B cell (primary cell): ENCODE measurements at regions not wholly inside any gene's neighbourhood (a gene's known extent, or its start where the extent isn't known, plus 50 kb on each side); places are given as distances from the start of the nearest gene placed in this dataset.

Experiments
- ATAC-seq: fragments of 200-7000 bp; cut with Tn5 transposase; one replicate; pipeline ENCODE4 v1.10.0; 2021; ENCODE audit warnings: low read depth, mild to moderate bottlenecking, moderate number of reproducible peaks, moderate library complexity
- CTCF ChIA-PET: fragments of 350-600 bp; sonication (Branson Sonifier 250); formaldehyde crosslinking; loops from one replicate; lab custom pipeline; 2021; ENCODE audit warnings: antibody characterized with exemption, inconsistent platforms; lab: Charles Lee
- POLR2A ChIA-PET: fragments of 350-600 bp; sonication (Branson Sonifier 250); formaldehyde crosslinking; loops from one replicate; lab custom pipeline; 2021; ENCODE audit warnings: antibody characterized with exemption; lab: Charles Lee
- DNase-seq: peaks from one replicate; pipeline ENCODE4 v3.0.0; 2013
- H2AFZ ChIP-seq: 2 replicates; pipeline ENCODE4 v1.6.1; 2012; ENCODE audit warnings: mild to moderate bottlenecking, low read depth, low read length; ENCODE audit not compliant: insufficient read depth, poor library complexity, severe bottlenecking
- H3K27ac ChIP-seq, 2 donors: 1 replicate in 1 of 2; 2 replicates in 1 of 2; pipeline ENCODE4 v1.5.1; 2012 to 2013; ENCODE audit warnings: low read length in 2 of 2, mild to moderate bottlenecking in 2 of 2, moderate library complexity in 1 of 2
- H3K27me3 ChIP-seq, 4 experiments: fragments of 200-600 bp in 1 of 4; sonication (generic) in 1 of 4; replicated peaks in 1 of 4; 1 replicate in 2 of 4; 2 replicates in 2 of 4; pipeline versions ENCODE4 v1.6.1 to v1.7.0; 2013 to 2016; ENCODE audit warnings: low read length in 3 of 4, mild to moderate bottlenecking in 2 of 4, mixed read lengths in 1 of 4, moderate library complexity in 1 of 4; ENCODE audit not compliant: insufficient read depth in 4 of 4, control insufficient read depth in 3 of 4; ENCODE audit errors: control extremely low read depth in 1 of 4
- H3K36me3 ChIP-seq, 2 experiments: replicated peaks in 1 of 2; 1 replicate in 1 of 2; 2 replicates in 1 of 2; pipeline versions ENCODE4 v1.6.1 to v1.7.1; 2013; ENCODE audit warnings: low read length in 1 of 2; ENCODE audit not compliant: insufficient read depth in 2 of 2, control insufficient read depth in 1 of 2; ENCODE audit errors: control extremely low read depth in 1 of 2, extremely low read depth in 1 of 2
- H3K4me1 ChIP-seq, 2 donors: fragments of 200-600 bp in 1 of 2; sonication (generic) in 1 of 2; 1 replicate in 1 of 2; 2 replicates in 1 of 2; pipeline versions ENCODE4 v1.5.1 to v1.6.1; 2013 to 2017; ENCODE audit warnings: low read length in 2 of 2; ENCODE audit not compliant: control insufficient read depth in 2 of 2, insufficient read depth in 2 of 2
- H3K4me2 ChIP-seq: replicated peaks from 2 replicates; pipeline ENCODE3; 2012; ENCODE audit warnings: mild to moderate bottlenecking, low read depth, low read length; ENCODE audit not compliant: poor library complexity, severe bottlenecking
- H3K4me3 ChIP-seq, 5 experiments: fragments of 200-600 bp in 1 of 5; sonication (generic) in 1 of 5; 1 replicate in 3 of 5; 2 replicates in 2 of 5; pipeline versions ENCODE4 v1.5.1 to v1.7.0; 2011 to 2016; ENCODE audit warnings: low read length in 4 of 5, mild to moderate bottlenecking in 4 of 5, low read depth in 2 of 5, control low read depth in 1 of 5, moderate library complexity in 1 of 5; ENCODE audit not compliant: insufficient read depth in 1 of 5; ENCODE audit errors: control extremely low read depth in 1 of 5, extremely low read depth in 1 of 5
- H3K79me2 ChIP-seq: fragments of 200-600 bp; sonication (generic); one replicate; pipeline ENCODE4 v1.6.0; 2016; ENCODE audit warnings: low read length; ENCODE audit not compliant: control insufficient read depth, insufficient read depth
- H3K9ac ChIP-seq: fragments of 200-600 bp; sonication (generic); 2 replicates; pipeline ENCODE4 v1.6.1; 2017; ENCODE audit warnings: mild to moderate bottlenecking, low read length, moderate library complexity
- H3K9me3 ChIP-seq, 3 donors: one replicate each; pipeline versions ENCODE4 v1.6.1 to v1.7.1; 2013; ENCODE audit warnings: low read length in 2 of 3; ENCODE audit not compliant: control insufficient read depth in 2 of 3, insufficient read depth in 1 of 3; ENCODE audit errors: control extremely low read depth in 1 of 3
- H4K20me1 ChIP-seq: 2 replicates; pipeline ENCODE4 v1.6.0; 2012; ENCODE audit warnings: mild to moderate bottlenecking, low read length; ENCODE audit not compliant: insufficient read depth, control insufficient read depth, poor library complexity, severe bottlenecking
- H3K27ac Mint-ChIP-seq: one replicate; pipeline ENCODE4 v1.8.0; 2021; ENCODE audit warnings: mixed read lengths
- H3K27me3 Mint-ChIP-seq: one replicate; pipeline ENCODE4 v1.8.0; 2021; ENCODE audit warnings: mixed read lengths
- H3K4me1 Mint-ChIP-seq: one replicate; pipeline ENCODE4 v1.8.0; 2021; ENCODE audit warnings: mixed read lengths
- H3K4me3 Mint-ChIP-seq: one replicate; pipeline ENCODE4 v1.8.0; 2021; ENCODE audit warnings: mixed read lengths
- H3K9me3 Mint-ChIP-seq: one replicate; pipeline ENCODE4 v1.8.0; 2022; ENCODE audit warnings: mixed read lengths; ENCODE audit not compliant: insufficient read depth
- EZH2 ChIP-seq: IDR thresholded peaks from 2 replicates; pipeline ENCODE4 v1.6.1; 2012; ENCODE audit warnings: borderline replicate concordance, low read depth, mild to moderate bottlenecking, moderate library complexity, low read length; ENCODE audit not compliant: insufficient read depth, poor library complexity, severe bottlenecking
- WGBS: methylation state at CpG from one replicate; pipeline ENCODE4 v1.1.5; 2013; ENCODE audit warnings: missing lambda C conversion rate; ENCODE audit not compliant: insufficient coverage; 5-methylcytosine and 5-hydroxymethylcytosine counted together
- intact Hi-C: fragments of 100-400 bp; cut with micrococcal nuclease; formaldehyde crosslinking; loops from one replicate; pipeline ENCODE4 v1.10.0; 2022
- TF ChIP-seq, protein P1 (sequence below): fragments of 200-600 bp; IDR thresholded peaks from one replicate; pipeline ENCODE4 v1.8.0; 2022; ENCODE audit warnings: antibody characterized with exemption, mild to moderate bottlenecking

- POLR2A ChIA-PET = no interaction called here
- no peak overlapping the region for H3K27ac Mint-ChIP-seq
Observed at GRCh38 chr2:104749856-104750460, 104.0 kb upstream of the POU3F3 start.

GRCh38 chr2:104752504-104752903, 101.4 kb upstream of the POU3F3 start:
- TF ChIP-seq, protein P1, sequence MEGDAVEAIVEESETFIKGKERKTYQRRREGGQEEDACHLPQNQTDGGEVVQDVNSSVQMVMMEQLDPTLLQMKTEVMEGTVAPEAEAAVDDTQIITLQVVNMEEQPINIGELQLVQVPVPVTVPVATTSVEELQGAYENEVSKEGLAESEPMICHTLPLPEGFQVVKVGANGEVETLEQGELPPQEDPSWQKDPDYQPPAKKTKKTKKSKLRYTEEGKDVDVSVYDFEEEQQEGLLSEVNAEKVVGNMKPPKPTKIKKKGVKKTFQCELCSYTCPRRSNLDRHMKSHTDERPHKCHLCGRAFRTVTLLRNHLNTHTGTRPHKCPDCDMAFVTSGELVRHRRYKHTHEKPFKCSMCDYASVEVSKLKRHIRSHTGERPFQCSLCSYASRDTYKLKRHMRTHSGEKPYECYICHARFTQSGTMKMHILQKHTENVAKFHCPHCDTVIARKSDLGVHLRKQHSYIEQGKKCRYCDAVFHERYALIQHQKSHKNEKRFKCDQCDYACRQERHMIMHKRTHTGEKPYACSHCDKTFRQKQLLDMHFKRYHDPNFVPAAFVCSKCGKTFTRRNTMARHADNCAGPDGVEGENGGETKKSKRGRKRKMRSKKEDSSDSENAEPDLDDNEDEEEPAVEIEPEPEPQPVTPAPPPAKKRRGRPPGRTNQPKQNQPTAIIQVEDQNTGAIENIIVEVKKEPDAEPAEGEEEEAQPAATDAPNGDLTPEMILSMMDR = no peak
- Mint-ChIP-seq H3K4me1 (no peaks in the 10 kb centered on the region), H3K27me3 (peaks cover 15% of the 10 kb centered on the region), H3K9me3 (no peaks in the 10 kb centered on the region), H3K4me3 (no peak overlapping the region), H3K27ac (no peak overlapping the region)
- Histone ChIP-seq H3K4me1 (no peaks in the 10 kb centered on the region), H3K9me3 (peaks cover 0 to 3% (median 0%) of the 10 kb centered on the region in 3 donors), H3K4me3 (no peak overlapping the region), H2AFZ (no peak overlapping the region), H3K27ac (no peak overlapping the region), H3K27me3 (no peaks in the 10 kb centered on the region), H3K79me2 (no peaks in the 10 kb centered on the region), H3K36me3 (no peaks in the 10 kb centered on the region), H4K20me1 (no peaks in the 10 kb centered on the region), H3K4me2 (no peak overlapping the region), H3K9ac (no peak overlapping the region)
- ChIA-PET CTCF (no interaction called here), POLR2A (no interaction called here)
- intact Hi-C loops = no loop called here
- no peak for ATAC-seq
- DNase-seq = no peak
- WGBS = 56% methylated on average over 4 of the region's 9 CpGs

More at GRCh38 chr2:104749856-104750460, 104.0 kb upstream of the POU3F3 start:
- no peaks in the 10 kb centered on the region for H4K20me1 ChIP-seq
- H3K27ac ChIP-seq = no peak overlapping the region
- no peak for ATAC-seq
- H3K36me3 ChIP-seq = no peaks in the 10 kb centered on the region
- intact Hi-C loops = no loop called here
- no peaks in the 10 kb centered on the region for H3K4me1 ChIP-seq
- no peaks in the 10 kb centered on the region for H3K9me3 Mint-ChIP-seq
- CTCF ChIA-PET = no interaction called here
- no peak overlapping the region for H3K4me3 ChIP-seq
- no peaks in the 10 kb centered on the region for H3K4me1 Mint-ChIP-seq
- no peak overlapping the region for H3K4me2 ChIP-seq
- DNase-seq = no peak
- no peaks in the 10 kb centered on the region for H3K79me2 ChIP-seq
- H3K27me3 ChIP-seq = no peaks in the 10 kb centered on the region
- H3K4me3 Mint-ChIP-seq = no peak overlapping the region
- WGBS = 56% methylated on average over 4 of the region's 6 CpGs
- TF ChIP-seq EZH2 = no peak
- TF ChIP-seq, protein P1 = no peak
- H3K9ac ChIP-seq = no peak overlapping the region
- H2AFZ ChIP-seq = no peak overlapping the region
- peaks cover 13% of the 10 kb centered on the region for H3K27me3 Mint-ChIP-seq
- H3K9me3 ChIP-seq = no peaks in the 10 kb centered on the region
